NT2/D1 (cell line): ENCODE measurements at regions not wholly inside any gene's neighbourhood (a gene's known extent, or its start where the extent isn't known, plus 50 kb on each side); places are given as distances from the start of the nearest gene placed in this dataset.

Source experiments
- YY1 ChIP-seq: IDR thresholded peaks from 2 replicates; pipeline ENCODE4 v1.6.1; 2011; ENCODE audit not compliant: insufficient read length, insufficient read depth
- ZNF274 ChIP-seq: IDR thresholded peaks from 2 replicates; pipeline ENCODE4 v1.6.1; 2011; ENCODE audit warnings: mild to moderate bottlenecking, low read depth, low read length

DNA sequence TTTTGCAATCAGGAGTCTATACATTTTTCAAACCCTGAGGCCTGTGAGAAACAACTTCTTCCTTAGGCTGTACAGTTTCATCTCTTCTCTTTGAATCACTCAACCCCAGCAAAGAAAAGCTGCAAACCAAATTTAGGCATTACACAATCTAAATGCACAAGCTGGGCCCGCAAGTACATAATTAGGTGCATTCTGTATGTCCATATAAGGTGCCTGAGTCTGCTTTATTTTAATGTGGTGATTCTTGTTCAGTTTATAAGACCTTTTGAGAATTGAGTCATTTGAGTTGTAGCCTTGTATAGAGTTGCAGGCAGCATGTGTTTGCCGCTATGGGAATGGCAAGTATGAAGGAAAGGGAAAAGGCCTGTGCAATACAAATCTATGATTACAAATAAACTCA, 709.6 kb upstream of the MARCKS start:
- TF ChIP-seq YY1 (no peak), ZNF274 (no peak)
